Fibroblast of villous mesenchyme (primary cell): ENCODE measurements at regions not wholly inside any gene's neighbourhood (a gene's known extent, or its start where the extent isn't known, plus 50 kb on each side); places are given as distances from the start of the nearest gene placed in this dataset.

Experiments used
- DNase-seq: peaks from one replicate; pipeline ENCODE4 v3.0.0-alpha.2; 2010; ENCODE audit warnings: low read depth
- H3K4me3 ChIP-seq: 2 replicates; pipeline ENCODE4 v1.5.1; 2011; ENCODE audit warnings: low read depth, mild to moderate bottlenecking, low read length
- TF ChIP-seq, protein P1 (sequence below): IDR thresholded peaks from 2 replicates; pipeline ENCODE4 v1.5.1; 2012; ENCODE audit warnings: low read depth, mild to moderate bottlenecking, low read length; ENCODE audit not compliant: insufficient read depth

- TF ChIP-seq, protein P1, sequence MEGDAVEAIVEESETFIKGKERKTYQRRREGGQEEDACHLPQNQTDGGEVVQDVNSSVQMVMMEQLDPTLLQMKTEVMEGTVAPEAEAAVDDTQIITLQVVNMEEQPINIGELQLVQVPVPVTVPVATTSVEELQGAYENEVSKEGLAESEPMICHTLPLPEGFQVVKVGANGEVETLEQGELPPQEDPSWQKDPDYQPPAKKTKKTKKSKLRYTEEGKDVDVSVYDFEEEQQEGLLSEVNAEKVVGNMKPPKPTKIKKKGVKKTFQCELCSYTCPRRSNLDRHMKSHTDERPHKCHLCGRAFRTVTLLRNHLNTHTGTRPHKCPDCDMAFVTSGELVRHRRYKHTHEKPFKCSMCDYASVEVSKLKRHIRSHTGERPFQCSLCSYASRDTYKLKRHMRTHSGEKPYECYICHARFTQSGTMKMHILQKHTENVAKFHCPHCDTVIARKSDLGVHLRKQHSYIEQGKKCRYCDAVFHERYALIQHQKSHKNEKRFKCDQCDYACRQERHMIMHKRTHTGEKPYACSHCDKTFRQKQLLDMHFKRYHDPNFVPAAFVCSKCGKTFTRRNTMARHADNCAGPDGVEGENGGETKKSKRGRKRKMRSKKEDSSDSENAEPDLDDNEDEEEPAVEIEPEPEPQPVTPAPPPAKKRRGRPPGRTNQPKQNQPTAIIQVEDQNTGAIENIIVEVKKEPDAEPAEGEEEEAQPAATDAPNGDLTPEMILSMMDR = no peak
- DNase-seq = no peak
- no peak overlapping the region for H3K4me3 ChIP-seq
Observed at GRCh38 chr4:120314969-120315368, 248.3 kb upstream of the MAD2L1 start.

GRCh38 chr4:120304801-120305200 is 238.2 kb upstream of the MAD2L1 start:
- H3K4me3 ChIP-seq = no peak overlapping the region
- TF ChIP-seq, protein P1 = no peak
- DNase-seq = no peak

DNA sequence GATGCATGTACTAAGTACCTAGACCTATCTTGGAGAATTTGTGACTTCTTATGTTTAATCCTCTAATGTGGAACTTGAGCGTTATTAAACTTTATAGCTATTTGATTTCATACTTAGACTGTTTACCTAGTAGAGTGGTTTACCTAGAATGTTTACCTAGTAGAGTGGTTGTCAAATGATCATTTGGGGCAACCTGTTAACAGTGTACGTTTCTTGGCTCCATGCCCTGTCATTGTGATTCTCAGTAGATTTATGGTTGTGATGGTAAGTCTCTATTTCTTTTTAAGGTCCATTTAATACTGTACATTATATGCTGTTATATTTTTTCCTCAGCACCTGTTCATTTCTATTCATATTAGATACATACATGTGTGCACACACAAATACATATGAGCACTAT is 233.0 kb upstream of the MAD2L1 start:
- H3K4me3 ChIP-seq = no peak overlapping the region
- no peak for DNase-seq
- TF ChIP-seq, protein P1 = no peak

DNA sequence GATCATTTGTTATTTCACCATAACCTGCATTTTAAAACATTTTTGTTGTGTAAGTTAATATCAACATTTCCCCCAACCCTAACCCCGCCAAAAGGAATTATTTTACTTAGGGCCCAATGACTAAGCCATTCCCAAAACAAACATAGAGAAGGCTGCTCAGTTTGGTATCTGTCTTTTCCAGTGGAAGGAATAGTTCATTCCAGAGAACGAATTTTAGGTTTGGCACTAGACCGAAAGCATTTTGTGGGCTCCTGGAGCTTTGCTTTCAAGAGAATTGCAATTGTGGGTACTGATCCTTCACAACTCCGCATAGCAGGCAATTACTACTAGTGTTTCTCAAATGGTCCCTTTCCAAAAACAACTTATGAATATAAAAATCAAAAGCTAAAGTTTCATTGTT is 226.7 kb upstream of the MAD2L1 start:
- peak; percentile 30 for DNase-seq
- H3K4me3 ChIP-seq = no peak overlapping the region
- TF ChIP-seq, protein P1 = no peak

DNA sequence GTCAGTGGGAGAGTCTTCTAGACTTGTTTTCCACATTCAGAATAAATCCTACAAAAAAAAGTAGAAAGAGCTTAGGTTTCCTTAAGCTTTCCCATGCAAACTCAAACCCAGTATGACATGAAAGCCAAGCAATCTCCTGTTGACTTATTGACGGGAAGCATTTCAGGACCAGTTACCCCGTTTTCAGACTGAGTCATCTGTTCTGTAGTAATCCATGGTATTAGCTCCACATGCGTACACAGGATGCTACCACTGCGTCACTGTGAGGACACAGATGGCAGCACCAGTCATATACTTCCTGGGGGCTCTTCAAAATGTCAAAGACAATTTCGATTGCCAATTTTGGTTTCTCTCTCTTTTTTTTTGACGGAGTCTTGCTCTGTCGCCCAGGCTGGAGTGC is 224.9 kb upstream of the MAD2L1 start:
- TF ChIP-seq, protein P1 = no peak
- DNase-seq = no peak

GRCh38 chr4:120290553-120290952 is 223.9 kb upstream of the MAD2L1 start:
- no peak for DNase-seq
- no peak overlapping the region for H3K4me3 ChIP-seq
- TF ChIP-seq, protein P1 = no peak

More for the DNA sequence above, 224.9 kb upstream of the MAD2L1 start:
- no peak overlapping the region for H3K4me3 ChIP-seq

DNA sequence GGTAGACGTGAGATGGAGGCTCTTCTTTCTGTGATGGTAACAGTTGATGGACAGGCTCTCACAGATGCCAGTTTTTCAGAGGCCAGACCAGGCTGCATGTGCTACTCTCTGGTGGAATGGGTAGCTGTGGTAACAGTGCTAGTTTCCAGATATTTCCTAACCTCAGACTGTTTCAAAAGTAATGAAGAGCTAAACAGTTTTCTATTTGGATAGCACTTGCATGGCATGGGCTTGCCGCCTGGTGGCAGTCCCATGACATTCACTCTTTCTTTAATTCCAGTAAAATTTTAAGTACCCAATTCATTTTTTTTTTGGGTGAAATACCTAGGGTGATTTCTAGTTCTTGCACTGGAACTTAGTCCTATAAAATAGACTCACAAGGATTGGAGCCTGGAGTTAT is 220.2 kb upstream of the MAD2L1 start:
- H3K4me3 ChIP-seq = no peak overlapping the region
- no peak for DNase-seq

More for the DNA sequence above, 220.2 kb upstream of the MAD2L1 start:
- TF ChIP-seq, protein P1 = no peak
